Head of caudate nucleus (tissue), 42 donors: ENCODE measurements at regions not wholly inside any gene's neighbourhood (a gene's known extent, or its start where the extent isn't known, plus 50 kb on each side); places are given as distances from the start of the nearest gene placed in this dataset.
A peak's percentile ranks its signal among the peaks of the same experiment; 100 is the strongest.

ENCODE experiments used
- DNase-seq, 42 donors: peaks; one replicate each; pipeline versions ENCODE4 v3.0.0 to v3.0.0-alpha.2; 2020 to 2021; ENCODE audit warnings: mixed read lengths in 7 of 42
- intact Hi-C: fragments of 100-400 bp; cut with DNase I; formaldehyde crosslinking; loops from one replicate; pipeline ENCODE4 v1.15.0; 2022

DNA sequence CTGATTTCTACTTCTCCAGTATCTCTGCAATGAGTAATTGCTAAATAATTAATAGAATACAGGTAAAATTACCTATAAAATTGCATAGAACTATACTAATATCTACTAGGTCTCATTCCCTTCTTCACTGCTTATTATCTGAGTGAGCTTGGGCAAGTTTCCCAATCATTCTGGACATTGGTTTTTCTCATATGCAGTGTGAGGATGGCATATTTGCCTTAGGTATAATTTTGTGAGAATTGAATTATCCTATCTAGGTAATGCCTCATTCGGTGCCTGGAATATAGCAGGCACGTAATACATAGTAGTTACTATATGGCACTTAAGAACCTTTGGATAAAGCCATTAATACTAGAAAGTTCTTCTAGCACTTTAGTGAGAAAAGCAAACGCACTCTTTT, 434.7 kb downstream of the GATA3 start:
- DNase-seq: no peak
- intact Hi-C loops: no loop called here

DNA sequence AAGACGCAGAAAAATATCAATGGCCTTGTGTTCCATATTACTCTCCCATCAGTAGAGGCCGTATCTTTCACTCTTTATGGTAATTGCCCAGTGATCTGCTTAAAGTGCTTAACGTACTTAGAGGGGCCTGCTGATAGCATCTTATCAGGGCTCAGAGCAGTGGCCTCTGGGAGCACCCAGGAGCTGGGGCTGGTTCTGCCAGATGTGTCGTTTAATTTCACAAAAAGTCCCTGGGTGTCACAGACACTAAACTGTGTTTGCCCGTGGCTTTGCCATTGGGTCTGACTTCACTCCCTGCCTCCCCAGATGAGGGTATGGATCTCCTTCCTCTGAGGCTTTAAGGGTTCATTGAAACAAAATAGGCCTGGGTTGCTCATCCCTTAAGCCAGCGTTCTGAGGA, 435.3 kb downstream of the GATA3 start:
- intact Hi-C loops: no loop called here
- DNase-seq: no peak

- no peak for DNase-seq
- intact Hi-C loops: no loop called here
Observed at GRCh38 chr10:8498290-8498689, 443.8 kb downstream of the GATA3 start.

GRCh38 chr10:8498881-8499280, 444.4 kb downstream of the GATA3 start:
- intact Hi-C loops: no loop called here
- no peak for DNase-seq

GRCh38 chr10:8499312-8499711, 444.8 kb downstream of the GATA3 start:
- DNase-seq: no peak
- intact Hi-C loops: no loop called here

DNA sequence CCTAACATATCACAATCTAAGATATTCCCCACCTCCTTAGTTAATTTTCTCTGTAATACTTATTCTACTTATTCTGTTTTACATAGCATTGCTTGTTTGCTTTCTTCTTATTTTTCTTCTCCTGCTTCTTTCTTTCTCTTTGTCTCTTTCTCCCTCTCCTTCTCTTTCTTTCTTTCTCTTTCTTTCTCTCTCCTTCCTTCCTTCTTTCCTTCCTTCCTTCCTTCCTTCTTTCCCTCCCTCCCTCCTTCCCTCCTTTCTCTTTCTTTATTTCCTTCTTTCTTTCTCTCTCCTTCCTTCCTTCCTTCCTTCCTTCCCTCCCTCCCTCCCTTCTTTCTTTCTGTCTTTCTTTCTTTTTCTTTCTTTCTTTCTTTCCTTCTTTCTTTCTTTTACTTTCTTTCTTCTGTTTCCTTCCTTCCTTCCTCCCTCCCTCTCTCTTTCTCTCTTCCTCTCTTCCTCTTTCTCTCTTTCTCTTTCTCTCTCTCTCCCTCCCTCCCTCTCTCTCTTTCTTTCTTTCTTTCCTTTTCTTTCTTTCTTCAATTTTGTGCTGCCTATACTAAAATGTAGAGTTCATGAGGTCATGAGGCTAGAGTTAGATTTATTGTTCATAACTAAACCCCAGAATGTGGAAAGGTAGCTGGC, 445.4 kb downstream of the GATA3 start:
- DNase-seq: no peak
- intact Hi-C loops: no loop called here

DNA sequence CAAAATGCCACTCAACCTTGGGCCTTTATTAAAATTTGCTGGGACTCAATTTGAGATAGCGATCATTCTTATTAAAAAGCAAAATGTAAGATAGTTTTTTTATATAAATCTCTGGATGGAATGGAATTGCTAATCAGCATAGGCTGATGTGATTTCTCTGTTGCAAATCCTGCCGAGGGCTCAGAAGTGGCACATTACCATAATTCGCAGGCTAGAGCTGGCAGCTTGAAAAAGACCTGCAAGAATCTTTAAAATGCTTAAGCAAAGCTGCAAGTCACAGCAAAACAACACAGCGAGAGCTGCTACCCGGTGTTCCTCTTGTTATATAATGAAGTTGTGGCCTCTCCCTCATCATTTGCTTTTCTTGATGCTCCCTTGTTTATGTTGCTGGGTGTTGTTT, 448.1 kb downstream of the GATA3 start:
- intact Hi-C loops: no loop called here
- DNase-seq: peak in 2 of 42 donors; percentile 6 to 30

- DNase-seq: no peak
- intact Hi-C loops: no loop called here
Observed at GRCh38 chr10:8504499-8504898, 450.0 kb downstream of the GATA3 start.

GRCh38 chr10:8507156-8507555, 452.7 kb downstream of the GATA3 start:
- intact Hi-C loops: no loop called here
- DNase-seq: no peak

GRCh38 chr10:8508882-8509281, 454.4 kb downstream of the GATA3 start:
- intact Hi-C loops: no loop called here
- DNase-seq: no peak

DNA sequence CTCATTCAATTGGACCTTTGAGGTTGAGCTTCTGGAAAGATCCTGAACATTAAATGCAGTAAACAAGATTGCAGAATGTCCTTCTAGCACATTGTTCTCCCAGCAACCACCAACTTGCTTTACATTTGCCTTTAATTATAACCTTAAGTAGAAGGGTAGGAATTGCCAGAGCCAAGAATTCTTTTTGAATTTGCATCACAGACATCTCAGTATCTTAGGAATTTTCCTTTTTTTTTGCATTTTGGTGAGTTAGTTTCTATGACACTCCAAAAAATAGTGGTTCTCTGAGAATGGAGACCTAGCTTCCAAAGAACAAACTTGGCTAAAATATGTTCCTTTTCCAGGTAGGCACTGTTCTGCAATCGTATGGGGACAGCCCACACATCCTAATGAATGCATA, 456.0 kb downstream of the GATA3 start:
- no peak for DNase-seq
- intact Hi-C loops: no loop called here

- intact Hi-C loops: no loop called here
- DNase-seq: no peak
Observed at GRCh38 chr10:8511026-8511425, 456.5 kb downstream of the GATA3 start.

GRCh38 chr10:8513155-8514147, 459.0 kb downstream of the GATA3 start:
- no peak for DNase-seq
- intact Hi-C loops: no loop called here

- intact Hi-C loops: no loop called here
- DNase-seq: no peak
Observed at GRCh38 chr10:8520382-8520781, 465.9 kb downstream of the GATA3 start.

GRCh38 chr10:8527773-8528172, 473.3 kb downstream of the GATA3 start:
- intact Hi-C loops: no loop called here

DNA sequence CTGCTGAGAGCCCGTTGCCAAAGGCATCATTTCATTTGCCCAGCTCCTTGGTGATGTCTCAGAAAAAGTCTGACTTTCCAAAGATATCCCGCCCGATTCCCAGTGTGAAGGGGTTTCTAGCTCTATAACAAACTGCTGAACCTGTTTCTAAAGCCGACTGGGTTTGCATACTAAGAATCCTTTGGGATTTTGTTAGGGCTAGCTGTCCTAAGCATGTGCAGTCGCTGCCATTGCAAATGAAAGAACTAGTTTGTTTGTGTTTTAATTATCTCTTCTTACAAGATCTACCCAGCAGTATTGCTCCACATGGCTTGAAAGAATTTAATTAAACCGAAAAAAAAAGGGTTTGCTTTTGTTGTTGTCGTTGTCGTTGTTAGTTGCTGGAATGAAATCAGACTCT, 476.6 kb downstream of the GATA3 start:
- DNase-seq: peak in 8 of 42 donors; percentile 5 to 46 (median 11)
- intact Hi-C loops: no loop called here

More at GRCh38 chr10:8527773-8528172, 473.3 kb downstream of the GATA3 start:
- DNase-seq: no peak

- intact Hi-C loops: no loop called here
- DNase-seq: no peak
Observed at GRCh38 chr10:8532647-8533046, 478.2 kb downstream of the GATA3 start.

DNA sequence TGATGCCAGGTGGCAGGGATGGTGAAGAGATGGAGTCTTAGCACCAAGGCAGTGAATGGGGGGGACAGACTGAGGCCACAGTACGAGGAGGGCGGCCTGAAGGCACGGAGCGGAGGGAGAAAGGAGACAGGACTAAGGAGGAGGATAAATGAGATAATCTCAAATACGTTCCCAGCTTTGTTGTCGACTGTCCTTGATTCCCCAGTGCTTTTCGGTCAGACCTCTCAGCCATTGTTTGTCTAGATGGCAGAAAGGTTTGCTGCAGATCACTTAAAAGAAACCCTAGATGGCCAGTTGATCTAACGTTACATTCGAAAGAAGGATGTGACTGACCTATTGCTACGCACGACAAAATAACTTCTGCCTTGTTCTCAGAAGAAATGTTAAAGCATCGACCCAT, 479.0 kb downstream of the GATA3 start:
- no peak for DNase-seq

GRCh38 chr10:8534096-8534495, 479.6 kb downstream of the GATA3 start:
- DNase-seq: no peak
- intact Hi-C loops: no loop called here

More for the DNA sequence above, 479.0 kb downstream of the GATA3 start:
- intact Hi-C loops: no loop called here

DNA sequence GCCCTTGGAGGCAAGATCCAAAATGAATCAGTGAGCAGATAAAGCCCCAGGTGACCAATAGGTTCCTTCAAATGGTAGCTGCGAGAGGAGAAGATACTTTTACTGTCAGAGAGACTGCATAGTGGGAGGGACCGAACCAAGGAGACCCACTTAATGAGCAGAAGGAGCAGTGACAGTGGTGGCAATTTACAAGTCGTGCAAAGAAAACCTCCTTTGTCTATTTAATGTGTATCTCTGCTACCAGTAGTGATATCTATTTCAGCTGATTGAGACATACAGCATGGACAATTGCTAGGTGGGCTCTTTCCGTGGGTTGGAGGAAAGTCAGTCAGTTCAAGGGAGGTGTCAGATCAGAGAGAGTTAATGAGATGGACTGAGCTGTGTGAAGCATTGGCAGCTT, 480.4 kb downstream of the GATA3 start:
- intact Hi-C loops: no loop called here
- no peak for DNase-seq

- intact Hi-C loops: no loop called here
- DNase-seq: no peak
Observed at GRCh38 chr10:8539056-8539455, 484.6 kb downstream of the GATA3 start.
